Fibroblast of gingiva (primary cell): ENCODE measurements at regions not wholly inside any gene's neighbourhood (a gene's known extent, or its start where the extent isn't known, plus 50 kb on each side); places are given as distances from the start of the nearest gene placed in this dataset.

ENCODE experiments used
- DNase-seq: peaks from one replicate; pipeline ENCODE4 v3.0.0-alpha.2; 2011; ENCODE audit warnings: low read depth

- no peak for DNase-seq
Observed at GRCh38 chr9:107647141-107647540, 157.6 kb upstream of the KLF4 start.

GRCh38 chr9:107645464-107645833 lies 155.9 kb upstream of the KLF4 start:
- DNase-seq, result no peak

- peak; percentile 30 for DNase-seq
Observed at GRCh38 chr9:107644733-107645463, 155.3 kb upstream of the KLF4 start.

DNA sequence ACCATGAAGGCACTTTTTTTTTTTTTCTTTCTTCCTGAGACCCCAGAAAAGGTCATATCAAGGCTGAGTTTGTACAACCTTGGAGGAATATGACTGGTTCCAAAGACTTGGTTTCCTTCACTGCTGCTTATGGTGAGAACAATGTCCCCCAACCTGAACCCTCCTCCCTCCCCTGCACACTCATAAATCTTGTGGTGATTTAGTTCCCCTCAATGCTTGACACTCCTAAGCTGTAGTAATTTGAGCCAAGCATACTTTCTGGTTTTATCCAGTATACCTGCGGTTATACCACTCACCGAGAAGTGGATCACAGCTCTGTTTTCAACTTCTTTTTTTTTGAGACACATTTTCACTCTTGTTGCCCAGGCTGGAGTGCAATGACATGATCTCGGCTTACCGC lies 149.9 kb upstream of the KLF4 start:
- DNase-seq, result no peak

GRCh38 chr9:107638521-107639310 lies 149.1 kb upstream of the KLF4 start:
- peak; percentile 90 for DNase-seq

- DNase-seq, result peak; percentile 99
Observed at GRCh38 chr9:107637421-107638420, 148.2 kb upstream of the KLF4 start.

- DNase-seq, result peak; percentile 56
Observed at GRCh38 chr9:107636571-107637381, 147.2 kb upstream of the KLF4 start.

GRCh38 chr9:107635803-107636174 lies 146.2 kb upstream of the KLF4 start:
- no peak for DNase-seq

DNA sequence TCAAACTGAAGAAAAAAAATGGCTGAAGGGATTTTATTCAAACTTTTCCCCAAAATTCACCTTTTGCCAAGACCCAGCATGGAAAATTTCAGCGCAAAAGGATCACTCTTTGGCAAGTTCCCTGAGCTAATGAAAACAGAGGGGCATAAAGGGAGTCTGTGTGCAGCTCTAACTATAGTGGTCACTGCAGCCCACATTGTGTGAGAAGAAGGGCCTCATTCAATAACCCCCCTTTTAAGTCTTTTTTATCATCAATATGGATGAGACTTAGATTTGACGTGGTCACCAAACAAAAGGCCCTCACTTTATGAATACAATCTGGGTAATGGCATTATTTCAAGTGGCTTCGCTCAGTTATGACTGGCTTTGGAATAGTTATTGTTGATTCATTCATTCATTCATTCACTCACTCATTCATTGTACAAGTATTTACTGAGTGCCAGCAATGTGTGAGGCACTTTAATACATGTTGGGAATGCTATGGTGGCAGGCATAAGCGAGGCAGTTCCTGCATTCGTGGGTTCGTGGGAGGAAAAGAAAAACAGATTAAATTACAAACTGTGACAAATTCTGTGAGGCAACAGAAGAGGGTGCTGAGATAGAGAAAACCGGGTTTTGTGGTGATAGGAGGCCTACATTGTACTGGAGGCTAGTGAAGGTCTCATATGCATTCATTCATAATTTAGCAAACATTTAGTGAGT lies 145.7 kb upstream of the KLF4 start:
- no peak for DNase-seq

DNA sequence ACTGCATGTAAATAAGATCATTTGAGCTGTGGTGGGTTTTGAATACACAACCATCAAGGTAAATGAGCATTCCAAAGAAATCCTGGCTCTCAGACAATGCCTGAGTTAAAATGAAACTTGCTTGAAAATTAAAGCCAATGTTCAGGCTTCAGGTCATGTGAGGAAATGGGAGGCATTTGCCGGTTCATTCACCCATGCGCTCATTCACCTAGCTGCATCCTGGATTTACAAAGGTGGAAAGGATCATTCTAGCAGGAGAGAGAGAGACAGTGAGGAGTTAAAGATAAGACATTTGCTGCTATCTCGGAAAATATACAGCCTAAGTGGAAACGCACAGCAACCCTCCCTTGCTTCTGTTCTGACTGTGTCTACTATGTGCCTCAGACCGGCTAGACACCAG lies 143.8 kb upstream of the KLF4 start:
- DNase-seq, result no peak

DNA sequence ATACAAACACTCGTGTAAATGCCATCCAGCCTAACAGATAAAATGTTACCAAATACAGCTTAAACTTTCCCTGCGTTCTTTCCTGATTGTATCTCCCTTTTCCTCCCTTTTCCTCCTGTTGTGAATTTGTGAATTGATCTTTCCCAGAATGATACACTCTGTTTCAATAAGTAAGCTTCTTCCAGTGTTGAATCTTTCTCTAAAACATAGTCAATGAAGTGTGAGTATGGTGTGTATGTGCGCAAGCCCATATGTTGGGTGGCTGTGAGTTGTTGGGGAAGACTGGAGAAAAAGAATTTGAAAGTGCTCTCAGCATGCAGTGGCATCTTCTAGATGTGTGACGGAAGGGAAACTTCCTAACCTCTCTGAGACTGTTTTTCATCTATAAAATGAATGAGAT lies 143.1 kb upstream of the KLF4 start:
- DNase-seq, result no peak

- DNase-seq, result no peak
Observed at GRCh38 chr9:107632216-107632615, 142.6 kb upstream of the KLF4 start.

DNA sequence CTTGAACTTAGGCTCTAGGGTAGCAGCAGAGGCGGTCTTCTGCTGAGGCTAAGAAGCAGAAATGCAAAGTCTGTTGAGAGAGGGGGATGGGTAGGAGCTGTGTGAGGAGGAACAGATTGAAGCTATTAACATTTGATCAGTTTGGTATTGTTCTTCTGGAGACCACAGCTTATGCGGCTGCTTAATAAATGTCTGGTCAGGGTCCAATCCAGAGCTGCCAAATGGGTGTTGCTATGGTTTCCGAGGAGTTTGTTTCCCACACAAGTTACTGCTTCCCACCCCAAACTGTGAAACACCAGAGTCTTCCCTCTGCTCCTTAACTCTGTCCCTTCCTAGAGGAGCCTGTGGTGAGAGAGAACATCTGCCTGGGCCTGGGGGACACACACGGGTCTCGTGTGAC lies 142.2 kb upstream of the KLF4 start:
- DNase-seq, result peak; percentile 29

DNA sequence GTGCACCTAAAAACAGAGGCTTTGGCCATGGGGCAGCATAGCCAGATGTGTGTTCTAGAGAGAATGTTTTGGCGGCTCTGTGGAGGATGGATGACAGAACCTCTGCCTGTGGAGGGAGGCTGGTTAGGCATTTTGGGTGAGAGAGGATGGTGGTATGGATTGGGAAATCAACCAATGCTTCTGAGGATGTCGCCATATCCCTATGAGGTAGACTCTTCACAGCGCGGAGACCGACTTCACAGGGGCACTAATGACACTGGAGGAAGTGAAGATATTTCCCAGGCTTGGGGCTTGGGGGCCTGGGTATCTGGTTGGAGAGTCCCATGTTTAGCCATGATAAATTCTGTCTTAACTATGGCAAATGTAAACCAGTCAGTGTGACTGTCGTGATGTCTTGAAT lies 140.6 kb upstream of the KLF4 start:
- DNase-seq, result no peak

- DNase-seq, result no peak
Observed at GRCh38 chr9:107628444-107628843, 138.9 kb upstream of the KLF4 start.

DNA sequence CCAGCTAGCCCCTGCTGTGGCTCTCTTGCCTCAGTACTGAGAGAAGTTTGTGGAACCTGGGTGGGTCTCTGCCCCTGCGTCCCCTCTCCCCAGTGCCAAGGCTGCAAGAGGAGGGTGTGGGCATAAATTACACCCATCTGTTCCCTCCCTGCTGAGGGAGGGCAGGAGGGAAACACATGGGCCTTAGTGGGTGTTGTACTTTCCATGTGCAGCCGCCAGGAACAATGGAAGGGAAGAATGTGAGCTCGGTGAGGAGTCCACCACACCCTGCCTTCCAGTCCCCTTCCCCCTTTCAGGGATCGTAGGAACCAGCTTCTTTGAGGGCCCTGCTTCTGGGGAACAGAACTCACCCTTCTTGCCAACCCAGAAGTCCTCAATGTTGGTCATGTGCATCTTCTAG lies 138.2 kb upstream of the KLF4 start:
- DNase-seq, result no peak

DNA sequence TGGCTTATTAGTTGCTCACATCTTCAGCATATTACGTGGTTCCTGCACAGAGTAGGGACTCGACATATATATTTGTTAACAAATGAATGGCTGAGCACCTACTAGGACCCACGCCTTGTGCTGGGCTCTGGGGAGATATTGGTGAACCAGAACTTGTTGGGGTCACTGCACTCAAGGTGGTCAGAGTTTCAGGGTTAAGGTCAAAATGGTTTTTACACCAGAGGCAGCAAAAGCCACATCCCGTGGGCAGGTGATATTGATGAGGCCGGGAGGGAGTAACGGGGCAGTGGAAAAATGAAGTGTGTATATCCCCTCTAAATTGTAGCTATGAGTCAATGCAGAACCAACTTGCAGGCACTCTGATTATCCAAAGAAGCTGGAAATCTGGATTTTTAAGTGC lies 136.5 kb upstream of the KLF4 start:
- DNase-seq, result no peak

DNA sequence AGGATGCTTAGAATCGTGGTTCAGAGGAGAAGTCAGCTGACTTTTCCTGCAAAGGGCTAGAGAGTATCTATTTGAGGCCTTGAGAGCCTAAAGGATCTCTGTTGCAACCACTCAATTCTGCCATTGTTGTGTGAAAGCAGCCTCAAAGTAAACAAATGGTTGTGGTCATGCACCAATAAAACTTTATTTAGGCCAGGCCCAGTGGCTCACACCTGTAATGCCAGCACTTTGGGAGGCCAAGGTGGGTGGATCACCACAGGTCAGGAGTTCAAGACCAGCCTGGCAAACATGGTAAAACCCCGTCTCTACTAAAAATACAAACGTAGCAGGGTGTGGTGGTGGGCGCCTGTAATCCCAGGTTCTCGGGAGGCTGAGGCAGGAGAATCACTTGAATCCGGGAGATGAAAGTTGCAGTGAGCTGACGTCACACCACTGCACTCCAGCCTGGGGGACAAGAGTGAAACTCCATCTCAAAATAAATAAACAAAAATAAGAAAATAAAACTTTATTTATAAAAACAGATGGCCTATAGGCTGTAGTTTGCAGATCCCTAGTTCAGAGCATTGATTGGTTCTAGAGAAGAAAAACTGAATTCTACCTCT lies 135.9 kb upstream of the KLF4 start:
- DNase-seq, result no peak

DNA sequence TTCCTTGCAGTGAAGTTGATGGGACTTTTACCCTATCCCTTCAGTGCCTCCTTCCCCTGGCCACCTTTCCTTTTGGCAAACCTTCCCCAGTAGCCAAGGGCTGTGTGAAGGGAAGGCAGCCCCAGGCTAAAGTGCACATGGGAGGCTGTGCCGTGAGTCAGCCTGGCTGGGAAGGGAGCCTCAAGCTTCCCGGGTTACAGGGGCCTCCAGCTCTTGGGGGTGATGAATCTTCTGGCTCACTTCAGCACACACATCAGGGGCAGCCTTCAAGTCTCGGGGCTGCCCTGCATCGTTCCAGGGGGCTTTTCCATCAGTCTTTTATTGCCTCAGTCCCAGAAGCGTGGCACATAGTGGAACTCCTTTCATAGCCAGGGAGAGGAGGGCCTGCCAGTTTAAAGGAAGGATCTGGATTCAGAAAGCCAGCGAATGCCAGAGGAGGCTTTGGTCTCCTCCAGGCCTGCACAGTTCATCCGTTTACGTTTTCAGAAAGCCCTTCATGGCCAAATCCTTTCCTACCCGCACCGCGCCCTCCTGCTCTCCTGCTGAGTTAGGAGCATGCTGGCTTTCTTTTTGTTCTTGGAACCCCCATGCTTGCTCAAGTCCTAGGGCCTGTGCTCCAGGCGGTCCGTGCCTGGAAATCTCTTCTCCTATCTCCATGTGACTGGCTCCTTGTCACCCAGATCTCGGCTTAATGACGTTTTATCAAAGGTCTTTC lies 134.8 kb upstream of the KLF4 start:
- DNase-seq, result peak; percentile 84

GRCh38 chr9:107621436-107621835 lies 131.9 kb upstream of the KLF4 start:
- no peak for DNase-seq
